Neural progenitor cell (in vitro differentiated cells): ENCODE measurements at regions not wholly inside any gene's neighbourhood (a gene's known extent, or its start where the extent isn't known, plus 50 kb on each side); places are given as distances from the start of the nearest gene placed in this dataset.

Experiments used
- EZH2 ChIP-seq: fragments of 200-600 bp; sonication (generic); IDR thresholded peaks from 2 replicates; pipeline ENCODE4 v1.6.1; 2017; ENCODE audit warnings: antibody characterized with exemption, mild to moderate bottlenecking, moderate library complexity
- EZH2phosphoT487 ChIP-seq: fragments of 200-600 bp; sonication (generic); IDR thresholded peaks from 2 replicates; pipeline ENCODE4 v1.6.1; 2017; ENCODE audit warnings: antibody characterized with exemption
- TF ChIP-seq, protein P1 (sequence below): fragments of 200-600 bp; sonication (generic); IDR thresholded peaks from 2 replicates; pipeline ENCODE4 v1.5.1; 2017; ENCODE audit warnings: antibody characterized with exemption, mild to moderate bottlenecking

GRCh38 chr4:26192899-26193869 is 127.6 kb upstream of the RBPJ start:
- no peak for TF ChIP-seq EZH2
- TF ChIP-seq, protein P1, sequence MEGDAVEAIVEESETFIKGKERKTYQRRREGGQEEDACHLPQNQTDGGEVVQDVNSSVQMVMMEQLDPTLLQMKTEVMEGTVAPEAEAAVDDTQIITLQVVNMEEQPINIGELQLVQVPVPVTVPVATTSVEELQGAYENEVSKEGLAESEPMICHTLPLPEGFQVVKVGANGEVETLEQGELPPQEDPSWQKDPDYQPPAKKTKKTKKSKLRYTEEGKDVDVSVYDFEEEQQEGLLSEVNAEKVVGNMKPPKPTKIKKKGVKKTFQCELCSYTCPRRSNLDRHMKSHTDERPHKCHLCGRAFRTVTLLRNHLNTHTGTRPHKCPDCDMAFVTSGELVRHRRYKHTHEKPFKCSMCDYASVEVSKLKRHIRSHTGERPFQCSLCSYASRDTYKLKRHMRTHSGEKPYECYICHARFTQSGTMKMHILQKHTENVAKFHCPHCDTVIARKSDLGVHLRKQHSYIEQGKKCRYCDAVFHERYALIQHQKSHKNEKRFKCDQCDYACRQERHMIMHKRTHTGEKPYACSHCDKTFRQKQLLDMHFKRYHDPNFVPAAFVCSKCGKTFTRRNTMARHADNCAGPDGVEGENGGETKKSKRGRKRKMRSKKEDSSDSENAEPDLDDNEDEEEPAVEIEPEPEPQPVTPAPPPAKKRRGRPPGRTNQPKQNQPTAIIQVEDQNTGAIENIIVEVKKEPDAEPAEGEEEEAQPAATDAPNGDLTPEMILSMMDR, result no peak
- TF ChIP-seq EZH2phosphoT487, result no peak
